Cardiac fibroblast (primary cell): ENCODE measurements at regions not wholly inside any gene's neighbourhood (a gene's known extent, or its start where the extent isn't known, plus 50 kb on each side); places are given as distances from the start of the nearest gene placed in this dataset.
A peak's percentile ranks its signal among the peaks of the same experiment; 100 is the strongest.

Experiments used
- DNase-seq, 2 donors: peaks; one replicate each; pipeline versions ENCODE4 v3.0.0 to v3.0.0-alpha.2; 2010; ENCODE audit warnings: low read depth in 2 of 2
- H3K4me3 ChIP-seq, 2 donors: replicated peaks in 1 of 2; 1 replicate in 1 of 2; 2 replicates in 1 of 2; pipeline ENCODE4 v1.5.1; 2011; ENCODE audit warnings: low read depth in 2 of 2, low read length in 2 of 2, mild to moderate bottlenecking in 2 of 2, moderate library complexity in 1 of 2
- CTCF ChIP-seq: IDR thresholded peaks from one replicate; pipeline ENCODE4 v1.5.1; 2011; ENCODE audit warnings: low read depth, mild to moderate bottlenecking, low read length, inconsistent platforms

DNA sequence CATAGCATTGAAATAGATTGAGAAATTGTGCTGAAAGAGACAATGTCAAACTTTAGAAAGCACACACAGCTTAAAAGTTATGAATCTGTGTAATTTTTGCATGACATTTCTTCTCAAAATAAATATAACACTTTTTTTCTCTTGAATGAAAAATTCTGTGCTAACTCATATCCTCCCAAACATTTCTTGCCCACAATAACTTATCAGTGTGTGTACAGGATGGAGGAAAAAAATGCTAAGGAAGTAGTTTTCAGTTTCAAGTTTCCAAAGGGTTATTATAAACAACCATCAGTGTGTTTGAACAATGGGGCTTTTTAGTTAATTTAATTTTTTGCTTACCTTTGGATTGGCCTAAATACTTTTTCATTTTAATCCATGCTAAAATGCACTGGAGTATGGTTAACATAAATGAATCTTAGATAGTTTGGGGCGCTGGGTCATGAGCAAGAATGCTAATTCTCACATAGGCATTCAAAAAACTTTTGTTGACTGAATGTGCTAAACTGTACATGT is 82.9 kb upstream of the ARHGAP20 start:
- no peak overlapping the region for H3K4me3 ChIP-seq
- DNase-seq, result peak in 1 of 2 donors; percentile 23
- no peak for TF ChIP-seq CTCF

DNA sequence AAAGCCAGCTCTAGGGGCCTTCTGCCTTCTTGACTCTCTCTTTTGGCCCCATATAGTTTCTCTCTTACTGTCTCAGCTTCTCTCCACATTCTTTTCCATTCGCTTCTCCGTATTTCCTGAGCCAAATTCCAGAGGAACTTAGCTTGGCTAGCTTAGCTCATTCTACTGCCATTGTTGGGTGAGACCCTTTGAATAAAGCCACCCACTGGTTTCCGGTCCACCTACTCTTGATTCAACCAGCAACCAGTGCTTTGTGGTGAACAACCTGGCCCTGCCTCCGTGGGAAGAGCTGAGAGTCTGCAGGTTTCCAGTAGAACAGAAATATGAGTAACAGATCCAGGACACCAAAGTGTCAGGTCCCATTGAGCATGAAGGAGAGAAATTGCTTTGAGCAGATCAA is 81.3 kb upstream of the ARHGAP20 start:
- no peak for TF ChIP-seq CTCF
- DNase-seq, result no peak
- H3K4me3 ChIP-seq, result no peak overlapping the region

- TF ChIP-seq CTCF, result no peak
- no peak for DNase-seq
- no peak overlapping the region for H3K4me3 ChIP-seq
Observed at GRCh38 chr11:110791621-110792020, 79.4 kb upstream of the ARHGAP20 start.

DNA sequence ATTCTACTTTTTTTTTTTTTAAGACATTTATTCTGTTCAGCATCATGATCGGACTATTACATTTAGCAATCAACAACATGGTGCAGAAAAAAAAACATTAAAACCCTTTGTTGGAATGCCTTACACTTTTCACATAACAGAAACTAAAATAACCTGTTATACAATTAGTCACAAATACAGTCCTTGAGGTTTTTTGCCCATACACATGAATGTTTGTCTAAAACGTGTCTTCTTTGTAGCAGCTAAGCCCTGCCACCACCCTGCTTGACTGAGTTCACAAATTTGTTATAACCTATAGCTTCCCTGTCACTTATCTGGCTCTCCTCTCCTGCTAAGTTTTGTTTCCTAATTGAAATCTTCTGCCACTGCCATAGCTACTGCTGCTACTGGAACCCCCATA is 75.4 kb upstream of the ARHGAP20 start:
- DNase-seq, result no peak
- TF ChIP-seq CTCF, result no peak
- H3K4me3 ChIP-seq, result no peak overlapping the region

- H3K4me3 ChIP-seq, result no peak overlapping the region
- no peak for TF ChIP-seq CTCF
- DNase-seq, result no peak
Observed at GRCh38 chr11:110786226-110786902, 74.1 kb upstream of the ARHGAP20 start.

DNA sequence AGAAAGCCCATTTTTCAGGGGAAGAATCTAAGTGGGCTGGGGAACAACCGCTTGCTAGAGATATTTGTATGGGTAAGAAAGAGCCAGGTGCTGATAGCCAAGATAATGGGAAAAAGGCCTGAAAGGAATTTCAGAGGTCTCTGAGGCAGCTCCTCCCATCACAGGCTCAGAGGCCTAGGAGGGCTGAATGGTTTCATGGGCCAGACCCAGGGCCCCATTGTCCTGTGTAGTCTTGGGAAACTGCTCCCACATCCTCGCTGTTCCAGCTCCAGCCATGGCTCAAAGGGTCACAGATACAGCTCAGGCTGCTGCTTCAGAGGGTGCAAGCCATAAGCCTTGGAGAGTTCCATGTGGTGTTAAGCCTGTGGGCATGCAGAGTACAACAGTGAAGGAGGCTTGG is 73.2 kb upstream of the ARHGAP20 start:
- H3K4me3 ChIP-seq, result no peak overlapping the region
- no peak for DNase-seq
- no peak for TF ChIP-seq CTCF

DNA sequence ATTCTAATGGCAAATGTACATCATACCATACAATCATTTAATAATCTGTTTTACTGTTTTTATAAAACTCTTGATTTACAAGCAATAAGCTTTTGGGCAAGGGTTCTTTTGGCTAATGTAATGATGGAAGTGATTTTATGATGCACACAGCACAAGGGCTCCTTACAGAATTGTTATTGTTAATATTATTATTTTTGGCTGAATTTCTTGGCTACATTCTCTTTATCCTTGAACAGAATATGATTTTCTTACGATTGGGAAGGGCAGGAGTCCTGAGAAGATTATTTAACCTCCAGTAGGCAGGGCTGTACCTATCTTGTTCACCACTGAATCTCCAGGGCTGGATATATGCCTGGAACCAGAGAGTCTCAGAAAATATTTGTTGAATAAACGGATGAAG is 70.4 kb upstream of the ARHGAP20 start:
- DNase-seq, result no peak
- no peak overlapping the region for H3K4me3 ChIP-seq
- no peak for TF ChIP-seq CTCF
